ENCODE measurements at regions not wholly inside any gene's neighbourhood (a gene's known extent, or its start where the extent isn't known, plus 50 kb on each side); places are given as distances from the start of the nearest gene placed in this dataset.

- intact Hi-C loops (cut with DNase I; ENCODE audit: low total_unique reads): no loop called here
- no peak for DNase-seq
- TF ChIP-seq POLR2A (IDR thresholded peaks at IDR 0.05) (no peak), POLR2AphosphoS5 (IDR thresholded peaks at IDR 0.05) (no peak), EP300 (IDR thresholded peaks at IDR 0.05) (no peak), CTCF (IDR thresholded peaks at IDR 0.05) (no peak)
- Histone ChIP-seq H3K36me3 (no peaks in the 10 kb centered on the region), H3K27me3 (no peaks in the 10 kb centered on the region), H3K4me1 (no peaks in the 10 kb centered on the region), H3K9me3 (peaks cover 12 to 25% (median 19%) of the 10 kb centered on the region in 4 donors), H3K4me3 (no peak overlapping the region), H3K27ac (no peak overlapping the region)
These were observed 149.2 kb upstream of the MITF start for GRCh38 chr3:69590111-69590510.

GRCh38 chr3:69588170-69588569 lies 151.1 kb upstream of the MITF start:
- H3K27me3 ChIP-seq: no peaks in the 10 kb centered on the region
- intact Hi-C loops (cut with DNase I; ENCODE audit: low total_unique reads): no loop called here
- no peak overlapping the region for H3K4me3 ChIP-seq
- H3K36me3 ChIP-seq: no peaks in the 10 kb centered on the region
- no peak for TF ChIP-seq POLR2A (IDR thresholded peaks at IDR 0.05)
- no peak for TF ChIP-seq EP300 (IDR thresholded peaks at IDR 0.05)
- no peak for TF ChIP-seq CTCF (IDR thresholded peaks at IDR 0.05)
- TF ChIP-seq POLR2AphosphoS5 (IDR thresholded peaks at IDR 0.05): no peak
- no peaks in the 10 kb centered on the region for H3K4me1 ChIP-seq
- WGBS, 5 donors: 66 to 82% (median 75%) methylated on average over 2 of the region's 2 CpGs
- no peak for DNase-seq
- H3K9me3 ChIP-seq: peaks cover 12 to 25% (median 19%) of the 10 kb centered on the region in 4 donors
- no peak overlapping the region for H3K27ac ChIP-seq

- H3K4me1 ChIP-seq: no peaks in the 10 kb centered on the region
- H3K4me3 ChIP-seq: no peak overlapping the region
- DNase-seq: no peak
- TF ChIP-seq POLR2AphosphoS5 (IDR thresholded peaks at IDR 0.05) (no peak), EP300 (IDR thresholded peaks at IDR 0.05) (no peak), CTCF (IDR thresholded peaks at IDR 0.05) (no peak), POLR2A (IDR thresholded peaks at IDR 0.05) (no peak)
- intact Hi-C loops (cut with DNase I; ENCODE audit: low total_unique reads): no loop called here
- H3K36me3 ChIP-seq: no peaks in the 10 kb centered on the region
- WGBS, 5 donors: 76 to 95% (median 90%) methylated on average over 1 of the region's 1 CpG
- H3K27ac ChIP-seq: no peak overlapping the region
- peaks cover 0 to 9% (median 0%) of the 10 kb centered on the region in 3 donors for H3K27me3 ChIP-seq
- peaks cover 12 to 25% (median 19%) of the 10 kb centered on the region in 4 donors for H3K9me3 ChIP-seq
These were observed 153.8 kb upstream of the MITF start for GRCh38 chr3:69585472-69585871.

GRCh38 chr3:69582044-69582443 lies 157.2 kb upstream of the MITF start:
- Histone ChIP-seq H3K4me3 (no peak overlapping the region), H3K27ac (no peak overlapping the region), H3K9me3 (peaks cover 3 to 13% (median 8%) of the 10 kb centered on the region in 4 donors), H3K27me3 (peaks cover 0 to 9% (median 0%) of the 10 kb centered on the region in 3 donors), H3K4me1 (no peaks in the 10 kb centered on the region), H3K36me3 (no peaks in the 10 kb centered on the region)
- no peak for TF ChIP-seq POLR2AphosphoS5 (IDR thresholded peaks at IDR 0.05)
- TF ChIP-seq EP300 (IDR thresholded peaks at IDR 0.05): no peak
- no peak for TF ChIP-seq CTCF (IDR thresholded peaks at IDR 0.05)
- no peak for TF ChIP-seq POLR2A (IDR thresholded peaks at IDR 0.05)
- 52 to 59% (median 55%) methylated on average over 4 of the region's 4 CpGs for WGBS, 5 donors
- no peak for DNase-seq
- intact Hi-C loops (cut with DNase I; ENCODE audit: low total_unique reads): no loop called here

Measured in stomach (tissue), 8 donors.